ENCODE measurements at regions not wholly inside any gene's neighbourhood (a gene's known extent, or its start where the extent isn't known, plus 50 kb on each side); places are given as distances from the start of the nearest gene placed in this dataset.

GRCh38 chr5:18397371-18397770, 763.1 kb downstream of the TAF11L14 start:
- TF ChIP-seq ZBTB43 (CRISPR knock-in tag; conservative IDR thresholded peaks at IDR 0.05) (no peak), SP140L (CRISPR knock-in tag; IDR thresholded peaks at IDR 0.05; ENCODE audit: borderline replicate concordance) (no peak), SIN3A (IDR thresholded peaks at IDR 0.05; ENCODE audit: borderline replicate concordance, low read depth, low read length) (no peak), CTCF (CRISPR knock-in tag; IDR thresholded peaks at IDR 0.05) (no peak), RFX5 (IDR thresholded peaks at IDR 0.05; ENCODE audit: low read depth, low read length) (no peak), ZNF24 (IDR thresholded peaks at IDR 0.05) (no peak), ZNF274 (CRISPR knock-in tag; IDR thresholded peaks at IDR 0.05) (no peak), ZNF3 (CRISPR knock-in tag; IDR thresholded peaks at IDR 0.05) (no peak), PAXIP1 (CRISPR knock-in tag; conservative IDR thresholded peaks at IDR 0.05) (no peak), ZNF101 (CRISPR knock-in tag; IDR thresholded peaks at IDR 0.05; ENCODE audit: borderline replicate concordance, low read depth) (no peak), FOSL1 (CRISPR knock-in tag; IDR thresholded peaks at IDR 0.05; ENCODE audit: borderline replicate concordance) (no peak)
- TF ChIP-seq, protein P1, sequence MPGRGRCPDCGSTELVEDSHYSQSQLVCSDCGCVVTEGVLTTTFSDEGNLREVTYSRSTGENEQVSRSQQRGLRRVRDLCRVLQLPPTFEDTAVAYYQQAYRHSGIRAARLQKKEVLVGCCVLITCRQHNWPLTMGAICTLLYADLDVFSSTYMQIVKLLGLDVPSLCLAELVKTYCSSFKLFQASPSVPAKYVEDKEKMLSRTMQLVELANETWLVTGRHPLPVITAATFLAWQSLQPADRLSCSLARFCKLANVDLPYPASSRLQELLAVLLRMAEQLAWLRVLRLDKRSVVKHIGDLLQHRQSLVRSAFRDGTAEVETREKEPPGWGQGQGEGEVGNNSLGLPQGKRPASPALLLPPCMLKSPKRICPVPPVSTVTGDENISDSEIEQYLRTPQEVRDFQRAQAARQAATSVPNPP (CRISPR knock-in tag; IDR thresholded peaks at IDR 0.05) = no peak
- TF ChIP-seq, protein P2, sequence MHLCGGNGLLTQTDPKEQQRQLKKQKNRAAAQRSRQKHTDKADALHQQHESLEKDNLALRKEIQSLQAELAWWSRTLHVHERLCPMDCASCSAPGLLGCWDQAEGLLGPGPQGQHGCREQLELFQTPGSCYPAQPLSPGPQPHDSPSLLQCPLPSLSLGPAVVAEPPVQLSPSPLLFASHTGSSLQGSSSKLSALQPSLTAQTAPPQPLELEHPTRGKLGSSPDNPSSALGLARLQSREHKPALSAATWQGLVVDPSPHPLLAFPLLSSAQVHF (CRISPR knock-in tag; IDR thresholded peaks at IDR 0.05) = no peak

All from HepG2 (cell line).